ENCODE measurements at regions not wholly inside any gene's neighbourhood (a gene's known extent, or its start where the extent isn't known, plus 50 kb on each side); places are given as distances from the start of the nearest gene placed in this dataset.

GRCh38 chr12:115012861-115013235 lies 328.9 kb upstream of the TBX3 start:
- Histone ChIP-seq H3K9ac (ENCODE audit: low read length) (no peak overlapping the region), H3K79me2 (replicated peaks; ENCODE audit: insufficient read depth, low read length) (no peaks in the 10 kb centered on the region), H3K4me2 (ENCODE audit: low read length) (no peak overlapping the region), H3K36me3 (ENCODE audit: insufficient read depth, low read length) (no peaks in the 10 kb centered on the region), H3K9me3 (ENCODE audit: low read length) (no peaks in the 10 kb centered on the region), H3K9me2 (ENCODE audit: insufficient read depth, low read length) (no peaks in the 10 kb centered on the region), H2AFZ (ENCODE audit: low read depth, low read length) (no peak overlapping the region), H3K4me3 (ENCODE audit: low read length) (no peak overlapping the region), H4K20me1 (ENCODE audit: insufficient read depth) (no peaks in the 10 kb centered on the region), H3K27me3 (ENCODE audit: insufficient read depth, low read depth, low read length) (no peaks in the 10 kb centered on the region), H3K27ac (ENCODE audit: low read length) (no peak overlapping the region), H3F3A (ENCODE audit: insufficient read depth, low read length, poor library complexity, severe bottlenecking) (no peaks in the 10 kb centered on the region)
- no peak for TF ChIP-seq EP300 (conservative IDR thresholded peaks at IDR 0.05; ENCODE audit: poor library complexity, severe bottlenecking)
- TF ChIP-seq CTCF (IDR thresholded peaks at IDR 0.05; ENCODE audit: poor library complexity, severe bottlenecking), result no peak
- no peak for TF ChIP-seq SMC3 (conservative IDR thresholded peaks at IDR 0.05; ENCODE audit: poor library complexity)
- no peak for TF ChIP-seq POLR2AphosphoS5 (IDR thresholded peaks at IDR 0.05)
- no peak for TF ChIP-seq REST (IDR thresholded peaks at IDR 0.05; ENCODE audit: borderline replicate concordance)
- TF ChIP-seq TAF1 (IDR thresholded peaks at IDR 0.05; ENCODE audit: low read depth), result no peak
- TF ChIP-seq MXI1 (conservative IDR thresholded peaks at IDR 0.05; ENCODE audit: poor library complexity, severe bottlenecking), result no peak
- no peak for TF ChIP-seq EZH2 (IDR thresholded peaks at IDR 0.05; ENCODE audit: borderline replicate concordance, insufficient read depth, low read length, poor library complexity, severe bottlenecking)
- no peak for TF ChIP-seq RAD21 (conservative IDR thresholded peaks at IDR 0.05)

- TF ChIP-seq POLR2AphosphoS5 (IDR thresholded peaks at IDR 0.05), result no peak
- no peak for TF ChIP-seq REST (IDR thresholded peaks at IDR 0.05; ENCODE audit: borderline replicate concordance)
- TF ChIP-seq EP300 (conservative IDR thresholded peaks at IDR 0.05; ENCODE audit: poor library complexity, severe bottlenecking), result no peak
- no peak for TF ChIP-seq CTCF (IDR thresholded peaks at IDR 0.05; ENCODE audit: poor library complexity, severe bottlenecking)
- TF ChIP-seq EZH2 (IDR thresholded peaks at IDR 0.05; ENCODE audit: borderline replicate concordance, insufficient read depth, low read length, poor library complexity, severe bottlenecking), result no peak
- TF ChIP-seq RAD21 (conservative IDR thresholded peaks at IDR 0.05), result no peak
- TF ChIP-seq TAF1 (IDR thresholded peaks at IDR 0.05; ENCODE audit: low read depth), result no peak
- no peak for TF ChIP-seq MXI1 (conservative IDR thresholded peaks at IDR 0.05; ENCODE audit: poor library complexity, severe bottlenecking)
- no peaks in the 10 kb centered on the region for H3K27me3 ChIP-seq (ENCODE audit: insufficient read depth, low read depth, low read length)
- no peaks in the 10 kb centered on the region for H3K9me3 ChIP-seq (ENCODE audit: low read length)
- H3K9ac ChIP-seq (ENCODE audit: low read length), result no peak overlapping the region
- H3K4me2 ChIP-seq (ENCODE audit: low read length), result no peak overlapping the region
- H3F3A ChIP-seq (ENCODE audit: insufficient read depth, low read length, poor library complexity, severe bottlenecking), result no peaks in the 10 kb centered on the region
- H3K4me3 ChIP-seq (ENCODE audit: low read length), result no peak overlapping the region
- H3K27ac ChIP-seq (ENCODE audit: low read length), result no peak overlapping the region
- no peak overlapping the region for H2AFZ ChIP-seq (ENCODE audit: low read depth, low read length)
- H3K9me2 ChIP-seq (ENCODE audit: insufficient read depth, low read length), result no peaks in the 10 kb centered on the region
- H3K79me2 ChIP-seq (replicated peaks; ENCODE audit: insufficient read depth, low read length), result no peaks in the 10 kb centered on the region
- no peaks in the 10 kb centered on the region for H4K20me1 ChIP-seq (ENCODE audit: insufficient read depth)
- H3K36me3 ChIP-seq (ENCODE audit: insufficient read depth, low read length), result no peaks in the 10 kb centered on the region
These were observed 327.7 kb upstream of the TBX3 start for GRCh38 chr12:115011703-115012102.
